ENCODE measurements at regions not wholly inside any gene's neighbourhood (a gene's known extent, or its start where the extent isn't known, plus 50 kb on each side); places are given as distances from the start of the nearest gene placed in this dataset.

- in situ Hi-C loops (cut with MboI; ENCODE audit: low sequenced_read_pairs, unreplicated experiment): no loop called here
These were observed 288.8 kb downstream of the NPIPA8 start for GRCh38 chr16:18047761-18048160.

GRCh38 chr16:18045356-18045755, 291.2 kb downstream of the NPIPA8 start:
- in situ Hi-C loops (cut with MboI; ENCODE audit: low sequenced_read_pairs, unreplicated experiment): no loop called here

More at GRCh38 chr16:18047761-18048160, 288.8 kb downstream of the NPIPA8 start:
- DNase-seq (ENCODE audit: low spot score): no peak
- no peak for TF ChIP-seq CTCF (IDR thresholded peaks at IDR 0.05; ENCODE audit: borderline replicate concordance, control extremely low read depth, extremely low read depth, insufficient read depth, missing control alignments)

GRCh38 chr16:18041864-18042834, 294.4 kb downstream of the NPIPA8 start:
- in situ Hi-C loops (cut with MboI; ENCODE audit: low sequenced_read_pairs, unreplicated experiment): no loop called here
- no peak for TF ChIP-seq CTCF (IDR thresholded peaks at IDR 0.05; ENCODE audit: borderline replicate concordance, control extremely low read depth, extremely low read depth, insufficient read depth, missing control alignments)
- DNase-seq (ENCODE audit: low spot score): no peak

More at GRCh38 chr16:18045356-18045755, 291.2 kb downstream of the NPIPA8 start:
- DNase-seq (ENCODE audit: low spot score): no peak
- TF ChIP-seq CTCF (IDR thresholded peaks at IDR 0.05; ENCODE audit: borderline replicate concordance, control extremely low read depth, extremely low read depth, insufficient read depth, missing control alignments): no peak

- no peak for DNase-seq (ENCODE audit: low spot score)
- TF ChIP-seq CTCF (IDR thresholded peaks at IDR 0.05; ENCODE audit: borderline replicate concordance, control extremely low read depth, extremely low read depth, insufficient read depth, missing control alignments): no peak
- in situ Hi-C loops (cut with MboI; ENCODE audit: low sequenced_read_pairs, unreplicated experiment): no loop called here
These were observed 296.6 kb downstream of the NPIPA8 start for GRCh38 chr16:18039931-18040330.

- no peak for DNase-seq (ENCODE audit: low spot score)
- in situ Hi-C loops (cut with MboI; ENCODE audit: low sequenced_read_pairs, unreplicated experiment): no loop called here
- no peak for TF ChIP-seq CTCF (IDR thresholded peaks at IDR 0.05; ENCODE audit: borderline replicate concordance, control extremely low read depth, extremely low read depth, insufficient read depth, missing control alignments)
These were observed 299.5 kb downstream of the NPIPA8 start for GRCh38 chr16:18037051-18037450.

- TF ChIP-seq CTCF (IDR thresholded peaks at IDR 0.05; ENCODE audit: borderline replicate concordance, control extremely low read depth, extremely low read depth, insufficient read depth, missing control alignments): no peak
- no peak for DNase-seq (ENCODE audit: low spot score)
- in situ Hi-C loops (cut with MboI; ENCODE audit: low sequenced_read_pairs, unreplicated experiment): no loop called here
These were observed 311.9 kb downstream of the NPIPA8 start for GRCh38 chr16:18024611-18025010.

Measured in GM13976 (cell line).